Smooth muscle cell (in vitro differentiated cells): ENCODE measurements at regions not wholly inside any gene's neighbourhood (a gene's known extent, or its start where the extent isn't known, plus 50 kb on each side); places are given as distances from the start of the nearest gene placed in this dataset.

Experiments
- DNase-seq: peaks from one replicate; lab custom pipeline; 2025; ENCODE audit not compliant: unreplicated experiment; lab: John Stamatoyannopoulos, UW
- H2AFZ ChIP-seq: fragments of 200-600 bp; sonication (generic); 2 replicates; pipeline ENCODE4 v1.6.0; 2016; ENCODE audit warnings: antibody characterized with exemption, low read depth, mild to moderate bottlenecking
- H3F3A ChIP-seq: fragments of 200-600 bp; sonication (generic); 2 replicates; pipeline ENCODE4 v1.6.0; 2017; ENCODE audit warnings: antibody characterized with exemption, low read depth
- H3K27ac ChIP-seq: fragments of 200-600 bp; sonication (generic); 2 replicates; pipeline ENCODE4 v1.5.1; 2016; ENCODE audit warnings: low read depth, mild to moderate bottlenecking
- H3K27me3 ChIP-seq: fragments of 200-600 bp; sonication (generic); 2 replicates; pipeline ENCODE4 v1.6.1; 2016; ENCODE audit warnings: low read depth, mild to moderate bottlenecking
- H3K36me3 ChIP-seq: fragments of 200-600 bp; sonication (generic); 2 replicates; pipeline ENCODE4 v1.5.1; 2016; ENCODE audit warnings: low read depth
- H3K4me1 ChIP-seq: fragments of 200-600 bp; sonication (generic); 2 replicates; pipeline ENCODE4 v1.5.1; 2016; ENCODE audit warnings: low read depth
- H3K4me2 ChIP-seq: fragments of 200-600 bp; sonication (generic); 2 replicates; pipeline ENCODE4 v1.6.0; 2016; ENCODE audit warnings: mild to moderate bottlenecking
- H3K4me3 ChIP-seq: fragments of 200-600 bp; sonication (generic); 2 replicates; pipeline ENCODE4 v1.5.1; 2016; ENCODE audit warnings: mild to moderate bottlenecking
- H3K79me2 ChIP-seq: fragments of 200-600 bp; sonication (generic); 2 replicates; pipeline ENCODE4 v1.6.0; 2016; ENCODE audit warnings: low read depth, mild to moderate bottlenecking
- H3K9ac ChIP-seq: fragments of 200-600 bp; sonication (generic); 2 replicates; pipeline ENCODE4 v1.6.0; 2016; ENCODE audit warnings: low read depth
- H3K9me3 ChIP-seq: fragments of 200-600 bp; sonication (generic); replicated peaks from 2 replicates; pipeline ENCODE4 v1.5.1; 2016; ENCODE audit warnings: low read depth
- H4K20me1 ChIP-seq: fragments of 200-600 bp; sonication (generic); 2 replicates; pipeline ENCODE4 v1.6.0; 2016; ENCODE audit warnings: low read depth
- WGBS: methylation state at CpG from one replicate; pipeline ENCODE4 v1.1.7; 2016; ENCODE audit warnings: low lambda C conversion rate; 5-methylcytosine and 5-hydroxymethylcytosine counted together
- TF ChIP-seq, protein P1 (sequence below): fragments of 200-600 bp; sonication (generic); IDR thresholded peaks from 2 replicates; pipeline ENCODE4 v1.5.1; 2017; ENCODE audit warnings: borderline replicate concordance, mild to moderate bottlenecking, antibody characterized with exemption; ENCODE audit not compliant: insufficient read depth, poor library complexity, severe bottlenecking

DNA sequence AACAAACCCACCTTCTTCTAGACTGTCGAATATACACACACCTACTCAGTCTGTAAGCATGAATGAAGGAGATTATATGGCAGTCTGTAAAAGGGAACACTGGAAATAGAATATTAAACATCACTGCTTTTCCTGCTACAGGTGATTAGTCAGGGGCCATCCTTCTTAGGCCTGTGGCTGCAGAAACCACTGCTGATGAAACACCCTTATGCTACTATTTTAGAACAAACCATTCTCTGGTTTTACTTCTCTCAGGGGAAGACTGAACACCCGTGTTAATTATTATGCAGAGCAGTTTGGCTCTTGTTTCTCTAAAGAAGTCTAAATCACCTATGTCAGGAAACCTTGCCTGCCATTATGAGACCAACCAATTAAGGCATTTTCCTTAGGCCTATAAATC is 351.1 kb upstream of the KLF6 start:
- H3K4me1 ChIP-seq: no peaks in the 10 kb centered on the region
- H3K9ac ChIP-seq: no peak overlapping the region

DNA sequence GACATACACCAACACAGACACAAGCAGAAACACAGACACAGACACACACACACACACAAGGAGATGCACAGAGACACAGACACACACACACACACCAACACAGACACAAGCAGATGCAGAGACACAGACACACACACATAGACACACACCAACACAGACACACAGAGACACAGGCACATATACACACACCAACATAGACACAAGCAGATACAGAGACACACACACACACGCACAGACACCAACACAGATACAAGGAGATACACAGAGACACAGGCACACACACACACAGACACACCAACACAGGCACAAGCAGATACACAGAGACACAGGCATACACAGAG is 347.2 kb upstream of the KLF6 start:
- no peak for DNase-seq
- Histone ChIP-seq H4K20me1 (no peaks in the 10 kb centered on the region), H2AFZ (peak overlapping the region; percentile 65), H3K9ac (peak overlapping the region; percentile 80), H3K9me3 (no peaks in the 10 kb centered on the region), H3K36me3 (no peaks in the 10 kb centered on the region), H3K79me2 (no peaks in the 10 kb centered on the region), H3K27me3 (no peaks in the 10 kb centered on the region), H3F3A (peaks cover 17% of the 10 kb centered on the region), H3K4me1 (peaks cover 7% of the 10 kb centered on the region), H3K4me3 (no peak overlapping the region), H3K27ac (peak overlapping the region; percentile 89), H3K4me2 (peak overlapping the region; percentile 72)
- TF ChIP-seq, protein P1, sequence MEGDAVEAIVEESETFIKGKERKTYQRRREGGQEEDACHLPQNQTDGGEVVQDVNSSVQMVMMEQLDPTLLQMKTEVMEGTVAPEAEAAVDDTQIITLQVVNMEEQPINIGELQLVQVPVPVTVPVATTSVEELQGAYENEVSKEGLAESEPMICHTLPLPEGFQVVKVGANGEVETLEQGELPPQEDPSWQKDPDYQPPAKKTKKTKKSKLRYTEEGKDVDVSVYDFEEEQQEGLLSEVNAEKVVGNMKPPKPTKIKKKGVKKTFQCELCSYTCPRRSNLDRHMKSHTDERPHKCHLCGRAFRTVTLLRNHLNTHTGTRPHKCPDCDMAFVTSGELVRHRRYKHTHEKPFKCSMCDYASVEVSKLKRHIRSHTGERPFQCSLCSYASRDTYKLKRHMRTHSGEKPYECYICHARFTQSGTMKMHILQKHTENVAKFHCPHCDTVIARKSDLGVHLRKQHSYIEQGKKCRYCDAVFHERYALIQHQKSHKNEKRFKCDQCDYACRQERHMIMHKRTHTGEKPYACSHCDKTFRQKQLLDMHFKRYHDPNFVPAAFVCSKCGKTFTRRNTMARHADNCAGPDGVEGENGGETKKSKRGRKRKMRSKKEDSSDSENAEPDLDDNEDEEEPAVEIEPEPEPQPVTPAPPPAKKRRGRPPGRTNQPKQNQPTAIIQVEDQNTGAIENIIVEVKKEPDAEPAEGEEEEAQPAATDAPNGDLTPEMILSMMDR: no peak
- 94% methylated on average over 1 of the region's 1 CpG for WGBS

More for the DNA sequence above, 351.1 kb upstream of the KLF6 start:
- Histone ChIP-seq H3K36me3 (no peaks in the 10 kb centered on the region), H3K27ac (no peak overlapping the region), H3F3A (peaks cover 17% of the 10 kb centered on the region), H3K4me3 (no peak overlapping the region), H2AFZ (no peak overlapping the region), H3K4me2 (no peak overlapping the region), H4K20me1 (no peaks in the 10 kb centered on the region), H3K27me3 (no peaks in the 10 kb centered on the region), H3K9me3 (no peaks in the 10 kb centered on the region), H3K79me2 (no peaks in the 10 kb centered on the region)
- TF ChIP-seq, protein P1: no peak
- 58% methylated on average over 2 of the region's 2 CpGs for WGBS
- DNase-seq: no peak

DNA sequence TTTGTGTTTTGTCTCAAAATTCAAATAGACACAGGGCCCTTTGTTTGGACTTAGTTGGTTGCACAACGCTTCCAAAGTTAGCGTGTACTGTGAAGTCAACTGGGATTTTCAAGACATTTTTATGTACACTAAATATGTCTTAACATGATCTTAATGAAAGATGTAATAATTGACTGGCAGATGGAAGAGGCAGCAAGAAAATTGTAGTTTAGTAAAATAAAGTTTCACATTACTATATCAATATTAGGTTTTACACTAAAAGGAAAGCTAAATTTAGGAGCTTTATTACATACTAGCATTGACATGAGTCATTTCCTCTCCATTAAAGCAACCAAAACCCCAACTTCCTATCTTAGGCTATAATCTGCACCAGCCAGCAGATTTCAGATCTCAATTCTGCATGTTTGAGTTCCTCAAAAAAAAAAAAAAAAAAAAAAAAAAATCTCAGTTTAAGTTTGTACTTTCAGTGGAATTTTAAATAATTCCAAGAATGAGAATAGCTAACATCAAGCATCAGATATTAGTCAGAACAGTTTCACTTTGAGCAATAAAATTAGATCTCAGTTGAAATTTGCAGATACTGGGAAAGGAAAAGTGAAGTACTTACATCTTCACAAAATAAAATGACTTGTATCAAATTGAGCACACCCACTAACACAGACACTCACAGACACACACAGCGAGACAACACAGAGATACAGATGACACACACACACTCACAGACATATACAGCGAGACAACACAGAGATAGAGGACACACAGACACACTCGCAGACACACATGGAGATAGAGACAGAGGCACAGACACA is 346.6 kb upstream of the KLF6 start:
- no peak for DNase-seq
- peak overlapping the region; percentile 89 for H3K27ac ChIP-seq
- H4K20me1 ChIP-seq: no peaks in the 10 kb centered on the region
- H3K4me1 ChIP-seq: peaks cover 7% of the 10 kb centered on the region
- peak overlapping the region; percentile 73 for H2AFZ ChIP-seq
- H3K9ac ChIP-seq: peak overlapping the region; percentile 80
- H3K9me3 ChIP-seq: no peaks in the 10 kb centered on the region
- peak overlapping the region; percentile 72 for H3K4me2 ChIP-seq
- H3K79me2 ChIP-seq: no peaks in the 10 kb centered on the region
- peaks cover 17% of the 10 kb centered on the region for H3F3A ChIP-seq
- TF ChIP-seq, protein P1: no peak
- H3K27me3 ChIP-seq: no peaks in the 10 kb centered on the region
- no peaks in the 10 kb centered on the region for H3K36me3 ChIP-seq
- 13% methylated on average over 5 of the region's 5 CpGs for WGBS
- H3K4me3 ChIP-seq: peak overlapping the region; percentile 17

DNA sequence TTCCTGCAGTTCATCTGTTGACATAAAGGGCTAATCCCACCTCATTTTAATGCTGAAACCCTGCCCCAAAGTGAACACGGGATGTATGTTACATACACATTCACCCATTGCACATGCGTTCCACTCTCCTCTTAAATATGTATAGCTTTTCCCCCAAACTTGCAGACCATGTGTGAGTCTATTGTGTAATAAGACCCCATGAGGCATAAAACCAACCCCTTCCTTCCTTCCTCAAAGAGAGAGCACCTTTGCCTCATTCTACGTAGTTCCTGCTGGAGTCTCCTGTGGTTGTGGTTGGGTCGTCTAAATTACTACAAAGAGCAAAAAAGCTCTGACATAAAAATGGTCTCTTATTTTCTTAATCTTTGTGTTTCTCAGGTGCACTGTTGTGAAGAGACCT is 345.7 kb upstream of the KLF6 start:
- Histone ChIP-seq H3K36me3 (no peaks in the 10 kb centered on the region), H3K9ac (peak overlapping the region; percentile 80), H3K79me2 (no peaks in the 10 kb centered on the region), H3K4me1 (peaks cover 7% of the 10 kb centered on the region), H3K4me2 (peak overlapping the region; percentile 72), H3K4me3 (no peak overlapping the region), H3K27ac (peak overlapping the region; percentile 89), H3F3A (peaks cover 17% of the 10 kb centered on the region), H3K27me3 (no peaks in the 10 kb centered on the region), H2AFZ (peak overlapping the region; percentile 73), H3K9me3 (no peaks in the 10 kb centered on the region), H4K20me1 (no peaks in the 10 kb centered on the region)
- TF ChIP-seq, protein P1: no peak
- WGBS: 67% methylated on average over 4 of the region's 4 CpGs
- DNase-seq: no peak
